ENCODE measurements at regions not wholly inside any gene's neighbourhood (a gene's known extent, or its start where the extent isn't known, plus 50 kb on each side); places are given as distances from the start of the nearest gene placed in this dataset.

DNA sequence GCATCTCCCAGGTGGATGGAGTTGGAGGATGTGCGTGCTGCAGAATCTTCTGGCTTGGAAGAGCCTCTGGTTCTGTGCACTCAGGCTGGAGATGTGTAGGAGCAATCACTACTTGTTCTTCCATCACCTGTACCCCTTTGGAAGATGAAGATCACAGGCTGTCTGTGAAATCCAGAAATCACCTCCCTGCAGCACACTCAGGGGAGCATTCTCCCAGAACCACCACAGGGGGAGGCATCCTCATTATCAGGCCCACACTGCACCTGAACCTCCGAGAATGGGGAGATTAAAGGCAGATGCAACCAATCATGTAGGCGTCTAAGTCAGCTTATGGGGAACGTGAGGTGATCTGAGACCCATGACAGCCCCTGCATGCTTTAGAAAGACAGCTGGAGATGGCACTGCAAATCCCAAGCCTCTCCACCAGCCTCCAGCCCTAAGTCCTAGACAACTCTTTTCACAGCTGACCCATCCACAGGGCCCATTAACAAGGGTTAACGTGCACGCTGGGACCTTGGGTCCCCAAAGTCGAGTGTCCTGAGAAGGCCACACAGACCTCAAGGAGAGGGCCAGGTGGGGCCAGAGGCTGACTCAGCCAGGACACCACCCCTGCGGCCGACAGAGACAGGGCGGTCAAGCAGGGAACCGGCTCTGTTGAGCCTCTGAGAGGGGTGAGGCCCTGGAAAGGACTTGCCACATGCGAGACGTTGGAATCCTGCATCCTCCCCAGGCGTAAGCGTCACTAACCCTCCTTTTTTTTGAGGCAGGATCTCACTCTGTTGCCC lies 314.9 kb downstream of the EIPR1 start:
- WGBS (ENCODE audit: insufficient coverage) = 87% methylated on average over 15 of the region's 15 CpGs
- no peaks in the 10 kb centered on the region for H3K27me3 Mint-ChIP-seq (ENCODE audit: low read depth in 2 of 2)

GRCh38 chr2:3060049-3060448 lies 317.6 kb downstream of the EIPR1 start:
- Histone ChIP-seq H3K4me3 (ENCODE audit: low read length) (no peak overlapping the region), H3K9me3 (ENCODE audit: control insufficient read depth, insufficient read depth, low read length) (no peaks in the 10 kb centered on the region), H3K4me1 (ENCODE audit: control insufficient read depth, insufficient read depth, low read length) (no peaks in the 10 kb centered on the region), H3K27me3 (ENCODE audit: control insufficient read depth, insufficient read depth, low read length) (no peaks in the 10 kb centered on the region), H3K27ac (ENCODE audit: low read length) (no peak overlapping the region), H3K36me3 (ENCODE audit: control insufficient read depth, insufficient read depth, low read length) (no peaks in the 10 kb centered on the region)
- Mint-ChIP-seq H3K4me3 (no peak overlapping the region), H3K4me1 (no peaks in the 10 kb centered on the region), H3K36me3 (no peaks in the 10 kb centered on the region), H3K27me3 (ENCODE audit: low read depth in 2 of 2) (no peaks in the 10 kb centered on the region), H3K9me3 (peaks cover 5 to 6% of the 10 kb centered on the region in 2 donors), H3K27ac (no peak overlapping the region)
- WGBS (ENCODE audit: insufficient coverage) = 89% methylated on average over 12 of the region's 16 CpGs
- DNase-seq (no peak), ATAC-seq (no peak)
- TF ChIP-seq, protein P1, sequence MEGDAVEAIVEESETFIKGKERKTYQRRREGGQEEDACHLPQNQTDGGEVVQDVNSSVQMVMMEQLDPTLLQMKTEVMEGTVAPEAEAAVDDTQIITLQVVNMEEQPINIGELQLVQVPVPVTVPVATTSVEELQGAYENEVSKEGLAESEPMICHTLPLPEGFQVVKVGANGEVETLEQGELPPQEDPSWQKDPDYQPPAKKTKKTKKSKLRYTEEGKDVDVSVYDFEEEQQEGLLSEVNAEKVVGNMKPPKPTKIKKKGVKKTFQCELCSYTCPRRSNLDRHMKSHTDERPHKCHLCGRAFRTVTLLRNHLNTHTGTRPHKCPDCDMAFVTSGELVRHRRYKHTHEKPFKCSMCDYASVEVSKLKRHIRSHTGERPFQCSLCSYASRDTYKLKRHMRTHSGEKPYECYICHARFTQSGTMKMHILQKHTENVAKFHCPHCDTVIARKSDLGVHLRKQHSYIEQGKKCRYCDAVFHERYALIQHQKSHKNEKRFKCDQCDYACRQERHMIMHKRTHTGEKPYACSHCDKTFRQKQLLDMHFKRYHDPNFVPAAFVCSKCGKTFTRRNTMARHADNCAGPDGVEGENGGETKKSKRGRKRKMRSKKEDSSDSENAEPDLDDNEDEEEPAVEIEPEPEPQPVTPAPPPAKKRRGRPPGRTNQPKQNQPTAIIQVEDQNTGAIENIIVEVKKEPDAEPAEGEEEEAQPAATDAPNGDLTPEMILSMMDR (IDR thresholded peaks at IDR 0.05) = no peak
- intact Hi-C loops (cut with micrococcal nuclease) = no loop called here

More for the DNA sequence above, 314.9 kb downstream of the EIPR1 start:
- DNase-seq = no peak
- H3K9me3 Mint-ChIP-seq = peaks cover 2% of the 10 kb centered on the region in 2 donors
- no peaks in the 10 kb centered on the region for H3K4me1 Mint-ChIP-seq
- H3K27ac Mint-ChIP-seq = no peak overlapping the region
- H3K4me3 Mint-ChIP-seq = no peak overlapping the region
- no peak for ATAC-seq
- H3K9me3 ChIP-seq (ENCODE audit: control insufficient read depth, insufficient read depth, low read length) = no peaks in the 10 kb centered on the region
- intact Hi-C loops (cut with micrococcal nuclease) = no loop called here
- H3K27ac ChIP-seq (ENCODE audit: low read length) = no peak overlapping the region
- no peaks in the 10 kb centered on the region for H3K4me1 ChIP-seq (ENCODE audit: control insufficient read depth, insufficient read depth, low read length)
- H3K36me3 ChIP-seq (ENCODE audit: control insufficient read depth, insufficient read depth, low read length) = no peaks in the 10 kb centered on the region
- no peaks in the 10 kb centered on the region for H3K27me3 ChIP-seq (ENCODE audit: control insufficient read depth, insufficient read depth, low read length)
- H3K4me3 ChIP-seq (ENCODE audit: low read length) = no peak overlapping the region
- TF ChIP-seq, protein P1 (IDR thresholded peaks at IDR 0.05) = no peak
- no peaks in the 10 kb centered on the region for H3K36me3 Mint-ChIP-seq

DNA sequence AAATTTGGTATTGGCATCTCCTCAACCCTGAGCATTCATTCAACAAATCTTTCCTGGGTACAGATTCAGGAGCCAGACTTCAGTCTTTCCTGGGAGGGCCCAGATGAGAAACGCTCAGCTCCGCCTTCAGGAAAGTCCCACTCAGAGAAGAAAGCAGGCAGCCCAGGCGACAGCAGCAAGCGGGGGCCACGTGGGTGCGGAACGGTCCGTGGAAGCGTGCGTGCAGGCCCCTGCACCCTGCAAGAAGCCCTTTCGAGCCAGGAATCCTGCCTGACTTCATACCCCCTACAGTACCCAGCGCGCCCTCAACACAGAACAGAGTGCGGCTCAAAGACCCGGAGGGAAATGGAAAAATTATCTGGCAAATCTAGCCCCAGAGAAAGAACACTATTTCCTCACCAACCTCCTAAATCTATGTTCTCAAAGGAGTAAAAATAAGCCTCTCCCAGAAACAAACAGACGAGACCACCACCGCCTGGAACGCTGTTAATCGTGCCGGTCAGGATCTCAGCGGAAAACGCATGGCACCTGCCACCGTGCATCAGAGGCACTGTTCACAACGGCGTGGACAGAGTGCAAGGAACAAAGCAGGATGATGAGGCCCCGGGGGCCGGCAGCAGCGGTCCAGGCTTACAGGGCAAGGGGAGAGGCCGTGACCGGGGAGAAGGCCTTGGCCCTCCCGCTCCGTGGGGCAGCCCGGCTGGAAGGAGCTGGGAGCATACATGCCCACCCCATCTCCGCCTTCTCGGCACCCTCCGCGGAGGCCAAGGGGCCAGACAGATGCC lies 318.3 kb downstream of the EIPR1 start:
- H3K36me3 Mint-ChIP-seq = no peaks in the 10 kb centered on the region
- no peak overlapping the region for H3K4me3 Mint-ChIP-seq
- H3K4me3 ChIP-seq (ENCODE audit: low read length) = no peak overlapping the region
- no peaks in the 10 kb centered on the region for H3K27me3 ChIP-seq (ENCODE audit: control insufficient read depth, insufficient read depth, low read length)
- H3K4me1 Mint-ChIP-seq = no peaks in the 10 kb centered on the region
- TF ChIP-seq, protein P1 (IDR thresholded peaks at IDR 0.05) = no peak
- no peaks in the 10 kb centered on the region for H3K27me3 Mint-ChIP-seq (ENCODE audit: low read depth in 2 of 2)
- H3K9me3 Mint-ChIP-seq = peaks cover 5 to 6% of the 10 kb centered on the region in 2 donors
- no peak overlapping the region for H3K27ac ChIP-seq (ENCODE audit: low read length)
- no peaks in the 10 kb centered on the region for H3K9me3 ChIP-seq (ENCODE audit: control insufficient read depth, insufficient read depth, low read length)
- no peak for ATAC-seq
- no peaks in the 10 kb centered on the region for H3K36me3 ChIP-seq (ENCODE audit: control insufficient read depth, insufficient read depth, low read length)
- WGBS (ENCODE audit: insufficient coverage) = 79% methylated on average over 37 of the region's 37 CpGs
- H3K27ac Mint-ChIP-seq = no peak overlapping the region
- no peaks in the 10 kb centered on the region for H3K4me1 ChIP-seq (ENCODE audit: control insufficient read depth, insufficient read depth, low read length)
- intact Hi-C loops (cut with micrococcal nuclease) = no loop called here
- no peak for DNase-seq
